IMR-90 (cell line): ENCODE measurements at regions not wholly inside any gene's neighbourhood (a gene's known extent, or its start where the extent isn't known, plus 50 kb on each side); places are given as distances from the start of the nearest gene placed in this dataset.

Source experiments
- ATAC-seq: fragments of 200-7000 bp; cut with Tn5 transposase; 2 replicates; pipeline ENCODE4 v1.9.1; 2020; ENCODE audit warnings: low read depth, mild to moderate bottlenecking, moderate library complexity
- BruUV-seq: library from RNA; stranded (reverse); fragments of 400-500 nt; replicated peaks from 2 replicates; lab custom pipeline; 2021; lab: Mats Ljungman, UMichigan
- CTCF ChIA-PET: fragments of 300-600 bp; formaldehyde crosslinking; extraction: SDS; loops from one replicate; lab custom pipeline; 2021; ENCODE audit warnings: antibody characterized with exemption; lab: Yijun Ruan, JAX
- POLR2A ChIA-PET: fragments of 300-600 bp; sonication (Branson Sonifier 250); formaldehyde crosslinking; loops from one replicate; lab custom pipeline; 2022; ENCODE audit warnings: antibody characterized with exemption; ENCODE audit not compliant: unreplicated experiment; lab: Charles Lee
- DNase-seq: peaks from one replicate; pipeline ENCODE4 v3.0.0; 2013
- H2AFZ ChIP-seq: replicated peaks from 2 replicates; pipeline ENCODE3; 2013; ENCODE audit warnings: low read length, mild to moderate bottlenecking; ENCODE audit not compliant: poor library complexity
- H2AK5ac ChIP-seq: 2 replicates; pipeline ENCODE4 v1.6.1; 2013; ENCODE audit warnings: low read depth, low read length, inconsistent platforms
- H2AK9ac ChIP-seq: replicated peaks from 2 replicates; pipeline ENCODE3; 2013; ENCODE audit warnings: mild to moderate bottlenecking, low read depth, low read length, moderate library complexity; ENCODE audit not compliant: poor library complexity
- H2BK120ac ChIP-seq: 2 replicates; pipeline ENCODE4 v1.6.1; 2013; ENCODE audit warnings: low read depth, low read length, inconsistent platforms
- H2BK15ac ChIP-seq: 3 replicates; pipeline ENCODE4 v1.6.1; 2013; ENCODE audit warnings: low read depth, low read length, inconsistent platforms
- H2BK20ac ChIP-seq: 2 replicates; pipeline ENCODE4 v1.6.1; 2013; ENCODE audit warnings: low read depth, mild to moderate bottlenecking, inconsistent platforms, low read length, moderate library complexity
- H2BK5ac ChIP-seq: 2 replicates; pipeline ENCODE4 v1.6.1; 2013; ENCODE audit warnings: mild to moderate bottlenecking, low read depth, low read length, inconsistent platforms; ENCODE audit not compliant: poor library complexity, severe bottlenecking
- H3K14ac ChIP-seq: replicated peaks from 2 replicates; pipeline ENCODE4 v1.6.1; 2013; ENCODE audit warnings: low read depth, low read length, inconsistent platforms
- H3K18ac ChIP-seq: 2 replicates; pipeline ENCODE4 v1.6.1; 2013; ENCODE audit warnings: low read depth, low read length, control low read depth
- H3K23ac ChIP-seq: 2 replicates; pipeline ENCODE4 v1.6.1; 2013; ENCODE audit warnings: low read depth, low read length, inconsistent platforms
- H3K27ac ChIP-seq: 2 replicates; pipeline ENCODE4 v1.5.1; 2013; ENCODE audit warnings: mild to moderate bottlenecking, control low read depth, low read length; ENCODE audit not compliant: insufficient read depth
- H3K27me3 ChIP-seq: 2 replicates; pipeline ENCODE4 v1.6.1; 2013; ENCODE audit warnings: low read length; ENCODE audit not compliant: control insufficient read depth, insufficient read depth
- H3K36me3 ChIP-seq: 2 replicates; pipeline ENCODE4 v1.6.1; 2013; ENCODE audit warnings: low read length, mixed read lengths; ENCODE audit not compliant: control insufficient read depth, insufficient read depth
- H3K4ac ChIP-seq: 2 replicates; pipeline ENCODE4 v1.6.1; 2013; ENCODE audit warnings: low read depth, low read length, inconsistent platforms
- H3K4me1 ChIP-seq: 2 replicates; pipeline ENCODE4 v1.6.1; 2013; ENCODE audit warnings: low read length, mixed read lengths; ENCODE audit not compliant: control insufficient read depth, insufficient read depth
- H3K4me2 ChIP-seq: 2 replicates; pipeline ENCODE4 v1.6.1; 2013; ENCODE audit warnings: low read depth, mild to moderate bottlenecking, control low read depth, low read length, moderate library complexity
- H3K4me3 ChIP-seq: 2 replicates; pipeline ENCODE4 v1.5.1; 2013; ENCODE audit warnings: low read depth, mild to moderate bottlenecking, control low read depth, low read length, moderate library complexity; ENCODE audit not compliant: insufficient read depth
- H3K56ac ChIP-seq: 2 replicates; pipeline ENCODE4 v1.6.1; 2013; ENCODE audit warnings: low read length, inconsistent platforms; ENCODE audit not compliant: insufficient read depth; ENCODE audit errors: extremely low read depth
- H3K79me1 ChIP-seq, 2 experiments: 2 replicates each; pipeline ENCODE4 v1.6.1; 2013; ENCODE audit warnings: low read length in 2 of 2, inconsistent platforms in 1 of 2, low read depth in 1 of 2
- H3K9ac ChIP-seq: 2 replicates; pipeline ENCODE4 v1.6.1; 2013; ENCODE audit warnings: low read depth, low read length, control low read depth
- H3K9me1 ChIP-seq: 2 replicates; pipeline ENCODE4 v1.6.1; 2013; ENCODE audit warnings: low read length, inconsistent platforms; ENCODE audit not compliant: insufficient read depth
- H3K9me3 ChIP-seq: 2 replicates; pipeline ENCODE4 v1.6.1; 2013; ENCODE audit warnings: low read length; ENCODE audit not compliant: control insufficient read depth, insufficient read depth
- H4K20me1 ChIP-seq: 2 replicates; pipeline ENCODE4 v1.6.1; 2013; ENCODE audit warnings: low read length, inconsistent platforms; ENCODE audit not compliant: insufficient read depth
- H4K5ac ChIP-seq: 2 replicates; pipeline ENCODE4 v1.6.1; 2013; ENCODE audit warnings: mild to moderate bottlenecking, low read depth, low read length, control low read depth
- H4K8ac ChIP-seq, 2 experiments: 2 replicates each; pipeline ENCODE4 v1.6.1; 2013; ENCODE audit warnings: low read depth in 2 of 2, low read length in 2 of 2, control low read depth in 1 of 2, inconsistent platforms in 1 of 2
- H4K91ac ChIP-seq: 2 replicates; pipeline ENCODE4 v1.6.1; 2013; ENCODE audit warnings: low read depth, low read length, inconsistent platforms; ENCODE audit not compliant: insufficient read depth
- FOS ChIP-seq: fragments of 150-350 bp; IDR thresholded peaks from 2 replicates; pipeline ENCODE4 v1.6.1; 2016; ENCODE audit warnings: low read depth, low read length
- MXI1 ChIP-seq: IDR thresholded peaks from 2 replicates; pipeline ENCODE4 v1.6.1; 2012; ENCODE audit warnings: low read depth, mild to moderate bottlenecking, low read length, moderate library complexity, borderline replicate concordance
- WGBS, 2 experiments: methylation state at CpG; one replicate each; pipeline versions ENCODE4 v1.1.5 to v1.1.7; 2013; ENCODE audit warnings: missing lambda C conversion rate in 2 of 2; ENCODE audit not compliant: insufficient read length in 1 of 2; ENCODE audit errors: extremely low coverage in 2 of 2; 5-methylcytosine and 5-hydroxymethylcytosine counted together
- dilution Hi-C: fragments of 300-500 bp; cut with HindIII; formaldehyde crosslinking; loops from one replicate; pipeline ENCODE4 v1.14.3; 2018; ENCODE audit warnings: low sequenced_read_pairs; ENCODE audit not compliant: unreplicated experiment
- in situ Hi-C: fragments of 300-500 bp; cut with MboI; formaldehyde crosslinking; loops from 3 replicates; pipeline ENCODE4 v1.14.3; 2019; ENCODE audit warnings: low sequenced_read_pairs, inconsistent platforms, mixed read lengths
- intact Hi-C: fragments of 100-400 bp; cut with micrococcal nuclease; formaldehyde crosslinking; loops from 2 replicates; pipeline ENCODE4 v1.10.0; 2022

DNA sequence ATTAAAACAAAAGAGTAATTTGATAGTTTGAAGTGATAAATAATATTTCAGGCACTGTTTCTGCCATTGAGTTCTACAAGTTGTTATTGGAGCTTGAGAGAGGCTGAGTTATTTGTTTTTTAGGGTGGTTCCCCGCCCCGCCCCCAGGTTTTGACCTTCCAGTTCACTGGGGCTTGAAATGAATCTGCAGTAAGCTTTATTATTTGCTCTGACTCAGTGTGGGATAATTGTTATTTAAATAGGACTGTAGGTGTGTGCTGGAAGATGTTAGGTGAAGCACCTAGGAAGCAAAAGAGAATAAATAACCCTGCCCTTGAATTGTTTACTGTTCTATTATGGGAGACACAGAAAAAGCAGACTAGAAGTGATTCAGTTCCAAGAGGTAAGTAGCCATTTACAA, 81.2 kb upstream of the KCNIP4 start:
- Histone ChIP-seq H3K36me3 (no peaks in the 10 kb centered on the region), H2BK120ac (no peak overlapping the region), H3K14ac (no peak overlapping the region), H2BK5ac (no peak overlapping the region), H3K56ac (no peak overlapping the region), H3K27ac (no peak overlapping the region), H3K4ac (no peak overlapping the region), H3K9ac (no peak overlapping the region), H3K18ac (no peak overlapping the region), H2BK15ac (no peak overlapping the region), H2AK9ac (no peak overlapping the region), H4K91ac (no peak overlapping the region), H2AFZ (no peak overlapping the region), H2BK20ac (no peak overlapping the region), H3K9me1 (no peaks in the 10 kb centered on the region), H3K4me3 (no peak overlapping the region), H3K9me3 (no peaks in the 10 kb centered on the region), H3K79me1 (no peaks in the 10 kb centered on the region), H3K4me2 (no peak overlapping the region), H4K5ac (no peak overlapping the region), H3K27me3 (no peaks in the 10 kb centered on the region), H3K23ac (no peak overlapping the region), H4K8ac (no peak overlapping the region), H4K20me1 (no peaks in the 10 kb centered on the region), H2AK5ac (no peak overlapping the region), H3K4me1 (no peaks in the 10 kb centered on the region)
- ATAC-seq: no peak
- intact Hi-C loops (no loop called here), dilution Hi-C loops (no loop called here), in situ Hi-C loops (no loop called here)
- TF ChIP-seq FOS (no peak), MXI1 (no peak)
- WGBS, 2 experiments: 100% methylated on average over 1 of the region's 2 CpGs; no CpG with 5 or more reads in 1 of the 2 experiments
- ChIA-PET POLR2A (no interaction called here), CTCF (no interaction called here)
- DNase-seq: no peak
- BruUV-seq: no TSS peak
